GM12873 (cell line): ENCODE measurements at regions not wholly inside any gene's neighbourhood (a gene's known extent, or its start where the extent isn't known, plus 50 kb on each side); places are given as distances from the start of the nearest gene placed in this dataset.

Experiments
- TF ChIP-seq, protein P1 (sequence below): IDR thresholded peaks from 2 replicates; pipeline ENCODE4 v1.5.1; 2012; ENCODE audit warnings: low read depth, mild to moderate bottlenecking, moderate library complexity, low read length, control low read depth; ENCODE audit not compliant: insufficient read depth; ENCODE audit errors: missing control alignments

DNA sequence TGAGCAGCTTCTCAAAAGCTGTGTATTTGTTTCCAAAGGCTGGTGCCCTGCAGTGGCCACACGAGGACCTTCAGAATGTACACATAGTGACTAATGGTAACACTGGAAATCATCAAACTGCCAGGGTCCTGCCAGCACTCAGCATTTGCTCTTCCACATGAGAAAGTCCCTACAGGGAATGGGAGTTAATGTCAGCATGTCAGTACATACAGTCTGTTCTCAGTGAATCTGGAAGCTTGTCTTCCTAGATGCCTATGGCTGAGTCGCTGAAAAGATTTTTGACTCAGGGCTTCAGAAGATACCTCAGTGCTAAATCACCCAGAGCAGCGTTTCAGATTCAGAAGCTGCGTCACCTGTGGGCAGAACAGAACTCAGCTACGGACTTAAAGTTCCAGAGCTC lies 108.2 kb downstream of the CDC7 start:
- TF ChIP-seq, protein P1, sequence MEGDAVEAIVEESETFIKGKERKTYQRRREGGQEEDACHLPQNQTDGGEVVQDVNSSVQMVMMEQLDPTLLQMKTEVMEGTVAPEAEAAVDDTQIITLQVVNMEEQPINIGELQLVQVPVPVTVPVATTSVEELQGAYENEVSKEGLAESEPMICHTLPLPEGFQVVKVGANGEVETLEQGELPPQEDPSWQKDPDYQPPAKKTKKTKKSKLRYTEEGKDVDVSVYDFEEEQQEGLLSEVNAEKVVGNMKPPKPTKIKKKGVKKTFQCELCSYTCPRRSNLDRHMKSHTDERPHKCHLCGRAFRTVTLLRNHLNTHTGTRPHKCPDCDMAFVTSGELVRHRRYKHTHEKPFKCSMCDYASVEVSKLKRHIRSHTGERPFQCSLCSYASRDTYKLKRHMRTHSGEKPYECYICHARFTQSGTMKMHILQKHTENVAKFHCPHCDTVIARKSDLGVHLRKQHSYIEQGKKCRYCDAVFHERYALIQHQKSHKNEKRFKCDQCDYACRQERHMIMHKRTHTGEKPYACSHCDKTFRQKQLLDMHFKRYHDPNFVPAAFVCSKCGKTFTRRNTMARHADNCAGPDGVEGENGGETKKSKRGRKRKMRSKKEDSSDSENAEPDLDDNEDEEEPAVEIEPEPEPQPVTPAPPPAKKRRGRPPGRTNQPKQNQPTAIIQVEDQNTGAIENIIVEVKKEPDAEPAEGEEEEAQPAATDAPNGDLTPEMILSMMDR: no peak

DNA sequence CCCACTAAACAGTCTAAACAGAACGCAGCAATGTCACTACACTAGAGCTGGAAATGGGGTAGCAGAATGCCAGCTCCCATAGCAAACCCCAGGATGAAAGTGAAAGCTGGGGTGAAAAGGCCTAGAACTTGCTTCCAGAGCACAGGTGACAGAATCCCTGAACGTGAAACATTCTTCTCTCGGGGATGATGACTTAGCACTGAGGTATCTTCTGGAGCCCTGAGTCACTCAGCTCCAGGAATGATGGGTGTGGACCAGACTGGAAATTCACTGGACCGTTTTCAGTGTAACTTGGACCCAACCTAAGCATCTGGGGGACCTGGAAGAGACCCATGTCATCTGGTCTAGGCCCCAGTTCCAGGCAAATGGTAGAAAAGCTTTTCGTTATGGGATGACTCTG lies 108.9 kb downstream of the CDC7 start:
- TF ChIP-seq, protein P1: no peak

DNA sequence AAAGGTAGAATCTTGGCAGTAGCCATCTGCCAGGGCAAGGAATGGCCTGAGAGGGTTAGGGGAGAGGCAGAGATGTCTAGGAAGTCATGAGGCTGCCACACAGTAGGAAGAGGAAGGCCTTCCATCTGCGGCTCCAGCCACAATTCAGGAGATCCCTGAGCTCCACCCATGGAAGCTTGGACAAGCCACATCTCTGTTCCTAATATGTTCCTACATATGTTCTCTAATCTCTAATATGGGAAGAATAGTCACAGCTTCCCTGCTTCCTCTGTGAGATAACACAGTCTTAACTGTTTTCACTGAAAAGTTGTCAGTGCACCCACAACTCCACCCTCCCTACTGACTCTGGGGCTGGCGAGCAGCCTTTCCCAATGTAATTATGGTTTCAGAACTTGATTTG lies 109.5 kb downstream of the CDC7 start:
- TF ChIP-seq, protein P1: no peak

DNA sequence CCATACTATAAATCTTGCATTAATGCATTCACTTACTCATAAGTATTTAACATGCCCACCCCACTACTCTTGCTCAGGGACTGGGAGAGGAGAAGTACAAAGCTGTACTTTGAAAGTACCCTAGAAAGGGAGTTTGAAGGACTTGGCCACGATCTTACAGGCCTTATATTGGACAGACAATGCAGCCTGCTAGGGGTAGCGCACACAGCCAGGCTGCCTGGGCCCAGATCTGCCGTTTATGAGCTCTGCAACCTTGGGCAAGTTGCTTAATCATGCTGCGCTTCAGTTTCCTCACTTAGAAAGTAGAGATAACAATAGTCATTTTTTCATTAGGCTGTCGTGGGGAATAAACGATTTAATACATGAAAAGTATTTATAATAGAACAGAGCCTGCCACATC lies 110.1 kb downstream of the CDC7 start:
- TF ChIP-seq, protein P1: no peak

DNA sequence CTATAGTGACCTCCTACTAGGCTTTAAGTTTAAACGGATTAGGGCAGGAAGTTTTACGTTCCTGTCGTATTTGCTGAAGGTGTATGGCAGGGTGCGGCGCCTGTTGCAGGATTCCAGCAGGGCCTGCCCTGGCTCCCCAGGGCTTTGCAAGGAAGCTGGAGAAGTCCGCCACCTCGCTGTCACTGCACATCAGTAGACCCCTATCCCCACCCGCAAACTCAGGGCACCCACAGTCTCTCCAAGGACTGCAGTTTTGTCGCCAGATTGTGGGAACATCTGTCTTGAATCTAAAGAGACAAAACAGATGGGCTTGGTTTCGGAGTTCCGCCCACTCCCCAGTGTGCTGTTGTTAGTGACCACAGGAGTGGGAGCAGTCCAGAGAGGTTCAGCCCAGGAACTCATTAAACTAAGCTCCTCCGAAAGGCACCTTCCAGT lies 110.8 kb downstream of the CDC7 start:
- TF ChIP-seq, protein P1: no peak

DNA sequence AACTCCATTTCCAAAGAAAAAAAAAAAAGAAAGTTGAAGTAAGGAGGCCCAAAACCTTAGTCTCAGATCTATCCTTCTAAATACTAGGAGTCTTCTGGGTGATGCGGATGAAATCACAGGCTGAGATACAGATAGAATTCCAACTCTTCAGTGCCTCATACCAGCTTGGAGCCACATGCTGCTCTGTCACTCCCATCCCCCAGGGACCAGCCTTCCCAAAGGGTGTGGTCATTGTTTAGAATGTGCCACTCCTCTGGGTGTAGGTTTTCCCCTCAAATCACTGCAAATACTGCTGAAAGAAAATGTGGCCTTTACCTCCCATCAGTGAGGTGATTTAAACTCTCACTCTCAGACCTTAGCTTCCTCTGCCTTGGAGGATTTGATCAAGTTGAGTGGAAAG lies 112.9 kb downstream of the CDC7 start:
- TF ChIP-seq, protein P1: no peak

DNA sequence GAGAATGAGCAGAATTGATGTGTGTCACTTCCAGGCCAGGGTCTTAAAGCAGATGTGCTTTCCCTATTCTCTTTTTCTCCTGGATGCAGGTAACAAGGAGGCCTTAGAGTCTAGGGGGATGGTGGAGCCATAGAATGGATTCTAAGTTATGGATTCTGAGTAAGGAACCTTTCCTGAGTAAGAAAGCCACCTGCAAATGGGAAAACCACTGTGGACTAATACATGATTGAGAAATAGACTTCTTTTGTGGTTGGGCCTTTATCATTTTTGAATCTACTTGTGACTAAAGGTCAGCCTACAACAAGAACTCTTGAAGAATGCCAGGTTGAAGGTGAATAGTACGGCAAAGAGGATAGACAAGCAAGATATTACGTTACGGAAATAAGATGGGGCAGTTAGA lies 116.1 kb downstream of the CDC7 start:
- TF ChIP-seq, protein P1: no peak

DNA sequence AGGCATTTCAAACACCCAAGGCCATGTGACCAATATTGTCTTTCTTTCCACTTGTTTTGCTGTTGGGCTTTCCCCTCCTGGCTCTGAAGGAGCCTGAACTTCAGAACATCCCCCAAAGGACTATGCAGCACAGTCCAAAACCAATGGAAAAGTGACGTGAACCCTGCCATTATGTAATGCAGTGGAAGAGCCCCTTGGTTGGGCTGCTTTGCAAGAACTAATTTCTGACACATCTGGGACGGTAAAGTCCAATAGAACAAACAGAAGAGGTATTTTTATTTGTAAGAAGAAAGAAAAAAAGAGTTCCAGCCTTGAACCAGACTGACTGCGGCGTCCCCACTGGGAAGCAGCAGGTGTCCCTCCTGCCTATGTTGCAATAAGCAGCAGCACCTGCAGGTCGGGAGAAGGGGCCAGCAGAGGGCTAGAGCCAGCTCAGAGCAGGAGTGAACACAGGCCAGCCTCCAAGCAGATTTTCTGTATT lies 116.7 kb downstream of the CDC7 start:
- TF ChIP-seq, protein P1: peak; percentile 61
